Nephron (organoid): ENCODE measurements at regions not wholly inside any gene's neighbourhood (a gene's known extent, or its start where the extent isn't known, plus 50 kb on each side); places are given as distances from the start of the nearest gene placed in this dataset.

Experiments used
- H3K27ac Mint-ChIP-seq, 3 experiments: 2 replicates each; pipeline ENCODE4 v1.8.0; 2020; ENCODE audit warnings: mixed read lengths in 3 of 3, mild to moderate bottlenecking in 2 of 3, moderate library complexity in 1 of 3
- H3K27me3 Mint-ChIP-seq: 2 replicates; pipeline ENCODE4 v1.8.0; 2021; ENCODE audit warnings: low read depth, mild to moderate bottlenecking, moderate library complexity, mixed read lengths
- H3K36me3 Mint-ChIP-seq: 2 replicates; pipeline ENCODE4 v1.8.0; 2020; ENCODE audit warnings: low read depth, mixed read lengths
- H3K4me1 Mint-ChIP-seq: 2 replicates; pipeline ENCODE4 v1.8.0; 2020; ENCODE audit warnings: mixed read lengths
- H3K4me3 Mint-ChIP-seq, 3 experiments: 2 replicates each; pipeline ENCODE4 v1.8.0; 2020; ENCODE audit warnings: mild to moderate bottlenecking in 3 of 3, mixed read lengths in 3 of 3, moderate library complexity in 2 of 3
- H3K9me3 Mint-ChIP-seq: 2 replicates; pipeline ENCODE4 v1.8.0; 2020; ENCODE audit warnings: mixed read lengths
- TF ChIP-seq, protein P1 (sequence below), 3 experiments: fragments of 200-600 bp; sonication (generic); IDR thresholded peaks; one replicate each; pipeline ENCODE4 v1.5.0; 2021; ENCODE audit warnings: antibody characterized with exemption in 3 of 3; ENCODE audit not compliant: unreplicated experiment in 3 of 3

DNA sequence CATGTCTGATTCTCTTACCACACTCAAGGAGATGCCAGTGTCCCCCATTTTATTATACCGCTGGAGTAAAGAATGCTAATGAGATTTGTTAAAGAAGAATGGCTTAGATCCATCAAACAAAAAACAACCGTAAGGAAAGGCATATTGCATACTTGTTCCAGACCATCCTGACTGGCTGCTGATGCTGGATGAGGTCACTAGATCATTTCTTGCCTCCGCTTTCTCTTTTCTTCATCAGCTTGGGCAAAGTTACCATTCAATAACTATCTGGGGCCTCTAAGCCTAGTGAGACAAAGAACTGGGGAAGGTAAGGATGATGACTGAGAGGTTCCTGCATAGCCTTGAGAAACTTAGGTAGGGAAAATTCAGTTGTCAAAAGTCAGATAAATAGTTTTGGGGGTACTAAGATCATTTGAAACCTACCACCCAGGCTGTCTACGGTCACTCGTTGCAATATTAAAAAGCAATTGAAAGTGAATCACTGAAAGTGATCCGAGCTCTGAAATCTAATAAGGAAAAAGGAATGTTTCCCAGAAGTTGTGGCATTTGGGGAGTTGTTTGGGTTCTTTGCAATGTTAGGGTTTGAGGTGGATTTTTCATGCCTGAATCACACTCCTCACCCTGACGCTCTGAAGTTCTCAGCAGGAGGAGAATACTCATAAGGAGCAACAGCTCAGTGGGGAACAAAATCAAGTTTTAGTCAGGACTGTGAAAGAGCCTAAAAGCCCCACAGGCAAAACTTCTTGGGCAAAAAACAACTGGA, 176.8 kb downstream of the HHIPL2 start:
- TF ChIP-seq, protein P1, sequence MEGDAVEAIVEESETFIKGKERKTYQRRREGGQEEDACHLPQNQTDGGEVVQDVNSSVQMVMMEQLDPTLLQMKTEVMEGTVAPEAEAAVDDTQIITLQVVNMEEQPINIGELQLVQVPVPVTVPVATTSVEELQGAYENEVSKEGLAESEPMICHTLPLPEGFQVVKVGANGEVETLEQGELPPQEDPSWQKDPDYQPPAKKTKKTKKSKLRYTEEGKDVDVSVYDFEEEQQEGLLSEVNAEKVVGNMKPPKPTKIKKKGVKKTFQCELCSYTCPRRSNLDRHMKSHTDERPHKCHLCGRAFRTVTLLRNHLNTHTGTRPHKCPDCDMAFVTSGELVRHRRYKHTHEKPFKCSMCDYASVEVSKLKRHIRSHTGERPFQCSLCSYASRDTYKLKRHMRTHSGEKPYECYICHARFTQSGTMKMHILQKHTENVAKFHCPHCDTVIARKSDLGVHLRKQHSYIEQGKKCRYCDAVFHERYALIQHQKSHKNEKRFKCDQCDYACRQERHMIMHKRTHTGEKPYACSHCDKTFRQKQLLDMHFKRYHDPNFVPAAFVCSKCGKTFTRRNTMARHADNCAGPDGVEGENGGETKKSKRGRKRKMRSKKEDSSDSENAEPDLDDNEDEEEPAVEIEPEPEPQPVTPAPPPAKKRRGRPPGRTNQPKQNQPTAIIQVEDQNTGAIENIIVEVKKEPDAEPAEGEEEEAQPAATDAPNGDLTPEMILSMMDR (IDR thresholded peaks at IDR 0.05; ENCODE audit: unreplicated experiment in 3 of 3): no peak
- H3K4me1 Mint-ChIP-seq: no peaks in the 10 kb centered on the region
- H3K27ac Mint-ChIP-seq: no peak overlapping the region
- H3K9me3 Mint-ChIP-seq: peaks cover 3% of the 10 kb centered on the region
- H3K27me3 Mint-ChIP-seq: no peaks in the 10 kb centered on the region
- no peaks in the 10 kb centered on the region for H3K36me3 Mint-ChIP-seq
- H3K4me3 Mint-ChIP-seq: no peak overlapping the region

DNA sequence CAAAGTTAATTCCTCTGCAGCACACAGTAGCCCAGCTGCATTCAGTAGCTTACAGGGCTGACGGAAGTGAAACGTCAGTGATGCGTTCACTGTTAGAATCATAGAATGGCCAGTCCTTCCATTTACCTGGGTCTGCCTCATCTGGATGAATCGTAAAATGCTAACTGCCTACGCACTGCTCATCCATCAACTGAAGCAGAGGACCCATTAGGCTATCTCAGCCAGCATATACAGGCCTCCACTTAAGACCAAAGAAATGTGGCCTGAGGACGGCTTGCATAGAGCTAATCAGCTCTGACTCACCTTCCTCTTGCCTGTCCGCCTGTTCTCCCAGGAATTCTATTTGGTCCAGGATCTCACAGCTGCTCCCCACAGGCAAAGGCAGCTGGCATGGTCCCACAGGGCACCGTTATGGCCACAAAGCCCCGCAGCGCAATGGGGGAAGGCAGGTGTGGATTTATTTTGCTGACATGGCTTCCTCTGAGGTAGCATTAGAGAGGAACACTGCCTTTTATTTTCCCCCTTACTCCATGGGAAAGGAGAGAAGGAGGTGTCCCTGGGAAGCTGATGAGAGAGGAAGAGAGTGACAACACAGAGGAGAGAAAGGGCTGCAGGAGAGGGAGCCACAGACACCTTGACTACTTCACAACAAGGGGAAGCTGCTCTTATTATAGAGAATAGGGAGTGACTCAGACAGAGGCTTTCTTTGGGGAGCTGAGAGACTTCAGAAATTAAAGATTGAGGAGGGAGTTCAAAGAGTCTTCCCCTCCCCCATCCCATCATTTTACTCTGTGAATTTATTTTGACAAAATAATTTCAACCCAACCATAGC, 177.6 kb downstream of the HHIPL2 start:
- Mint-ChIP-seq H3K36me3 (no peaks in the 10 kb centered on the region), H3K4me3 (no peak overlapping the region), H3K27me3 (no peaks in the 10 kb centered on the region)

DNA sequence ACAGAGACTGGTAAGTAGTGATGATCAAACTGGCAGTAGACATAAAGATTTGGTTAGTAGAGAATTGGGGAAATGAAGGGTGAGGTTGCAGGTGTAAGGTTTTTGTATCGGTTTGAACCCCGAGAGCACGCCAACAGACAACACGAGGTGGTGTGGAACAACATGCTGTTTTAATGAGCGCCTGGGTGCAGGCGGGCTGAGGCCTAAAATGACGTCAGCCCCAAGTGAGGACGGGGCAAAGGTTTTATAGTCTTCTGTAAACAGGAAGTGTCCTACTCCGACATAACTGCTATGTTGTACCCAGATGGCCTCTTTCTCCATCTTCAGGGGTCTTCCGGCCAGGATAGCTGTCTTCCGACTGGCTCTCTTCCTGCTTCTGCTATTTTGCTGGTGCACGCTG, 178.8 kb downstream of the HHIPL2 start:
- peaks cover 3% of the 10 kb centered on the region for H3K9me3 Mint-ChIP-seq
- H3K4me3 Mint-ChIP-seq: no peak overlapping the region
- no peak overlapping the region for H3K27ac Mint-ChIP-seq
- H3K27me3 Mint-ChIP-seq: no peaks in the 10 kb centered on the region
- no peaks in the 10 kb centered on the region for H3K4me1 Mint-ChIP-seq
- no peaks in the 10 kb centered on the region for H3K36me3 Mint-ChIP-seq
- TF ChIP-seq, protein P1 (IDR thresholded peaks at IDR 0.05; ENCODE audit: unreplicated experiment in 3 of 3): no peak

More for the DNA sequence above, 177.6 kb downstream of the HHIPL2 start:
- H3K9me3 Mint-ChIP-seq: peaks cover 3% of the 10 kb centered on the region
- H3K4me1 Mint-ChIP-seq: no peaks in the 10 kb centered on the region
- H3K27ac Mint-ChIP-seq: no peak overlapping the region
- TF ChIP-seq, protein P1 (IDR thresholded peaks at IDR 0.05; ENCODE audit: unreplicated experiment in 3 of 3): no peak

DNA sequence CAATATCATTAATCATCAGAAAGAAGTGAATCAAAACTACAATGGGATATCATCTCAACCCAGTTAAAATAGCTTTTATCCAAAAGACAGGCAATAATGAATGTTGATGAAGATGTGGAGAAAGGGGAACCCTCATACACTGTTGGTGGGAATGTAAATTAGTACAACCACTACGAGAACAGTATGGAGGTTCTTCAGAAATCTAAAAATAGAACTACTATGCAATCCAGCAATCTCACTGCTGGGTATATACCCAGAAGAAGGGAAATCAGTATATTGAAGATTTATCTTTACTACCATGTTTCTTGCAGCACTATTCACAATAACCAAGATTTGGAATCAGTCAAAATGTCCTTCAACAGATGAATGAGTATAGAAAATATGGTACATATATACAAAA, 189.8 kb downstream of the HHIPL2 start:
- no peak overlapping the region for H3K4me3 Mint-ChIP-seq
- TF ChIP-seq, protein P1 (IDR thresholded peaks at IDR 0.05; ENCODE audit: unreplicated experiment in 3 of 3): no peak
- H3K27me3 Mint-ChIP-seq: peaks cover 4% of the 10 kb centered on the region
- H3K27ac Mint-ChIP-seq: no peak overlapping the region
- H3K36me3 Mint-ChIP-seq: peaks cover 6% of the 10 kb centered on the region
- no peaks in the 10 kb centered on the region for H3K4me1 Mint-ChIP-seq
- H3K9me3 Mint-ChIP-seq: peaks cover 26% of the 10 kb centered on the region

DNA sequence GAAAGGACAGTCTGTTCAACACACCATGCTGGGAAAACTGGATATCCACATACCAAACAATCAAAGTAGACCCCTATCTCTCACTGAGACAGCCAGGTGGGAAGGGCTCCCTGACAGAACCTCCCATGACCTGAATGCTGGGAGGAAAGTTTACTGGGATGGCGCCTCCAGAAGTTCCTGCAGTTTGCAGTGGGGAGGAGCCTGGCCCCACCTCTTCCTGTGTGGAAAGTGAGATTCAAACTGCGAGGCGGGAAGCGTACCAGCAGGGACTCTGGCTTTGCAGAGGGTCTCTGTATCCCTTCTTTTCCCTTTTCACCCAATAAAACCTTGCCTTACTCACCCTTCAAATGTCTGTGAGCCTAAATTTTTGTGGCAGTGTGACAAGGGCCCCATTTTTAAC, 190.7 kb downstream of the HHIPL2 start:
- Mint-ChIP-seq H3K9me3 (peaks cover 27% of the 10 kb centered on the region), H3K4me1 (no peaks in the 10 kb centered on the region), H3K4me3 (no peak overlapping the region), H3K36me3 (peaks cover 6% of the 10 kb centered on the region), H3K27me3 (peaks cover 4% of the 10 kb centered on the region), H3K27ac (no peak overlapping the region)
- TF ChIP-seq, protein P1 (IDR thresholded peaks at IDR 0.05; ENCODE audit: unreplicated experiment in 3 of 3): no peak
